Kidney epithelial cell (primary cell): ENCODE measurements at regions not wholly inside any gene's neighbourhood (a gene's known extent, or its start where the extent isn't known, plus 50 kb on each side); places are given as distances from the start of the nearest gene placed in this dataset.

ENCODE experiments used
- DNase-seq: peaks from one replicate; pipeline ENCODE4 v3.0.0-alpha.2; 2010; ENCODE audit warnings: low read depth
- H3K27me3 ChIP-seq: 2 replicates; pipeline ENCODE4 v1.6.0; 2011; ENCODE audit warnings: low read length; ENCODE audit not compliant: control insufficient read depth, insufficient read depth
- H3K36me3 ChIP-seq: 2 replicates; pipeline ENCODE4 v1.5.1; 2011; ENCODE audit warnings: low read length; ENCODE audit not compliant: control insufficient read depth, insufficient read depth
- H3K4me3 ChIP-seq: 2 replicates; pipeline ENCODE4 v1.5.1; 2011; ENCODE audit warnings: low read depth, mild to moderate bottlenecking, control low read depth, low read length
- CTCF ChIP-seq: IDR thresholded peaks from 2 replicates; pipeline ENCODE4 v1.5.1; 2011; ENCODE audit warnings: mild to moderate bottlenecking, moderate library complexity, low read length, control low read depth, inconsistent platforms; ENCODE audit not compliant: insufficient read depth, poor library complexity, severe bottlenecking

GRCh38 chr16:61323456-61323855, 712.8 kb downstream of the CDH8 start:
- no peak for DNase-seq
- TF ChIP-seq CTCF = no peak
- H3K36me3 ChIP-seq = no peaks in the 10 kb centered on the region
- H3K4me3 ChIP-seq = no peak overlapping the region
- no peaks in the 10 kb centered on the region for H3K27me3 ChIP-seq

- no peak overlapping the region for H3K4me3 ChIP-seq
- no peak for DNase-seq
- TF ChIP-seq CTCF = no peak
- no peaks in the 10 kb centered on the region for H3K27me3 ChIP-seq
- no peaks in the 10 kb centered on the region for H3K36me3 ChIP-seq
These were observed 715.4 kb downstream of the CDH8 start for GRCh38 chr16:61320791-61321190.

DNA sequence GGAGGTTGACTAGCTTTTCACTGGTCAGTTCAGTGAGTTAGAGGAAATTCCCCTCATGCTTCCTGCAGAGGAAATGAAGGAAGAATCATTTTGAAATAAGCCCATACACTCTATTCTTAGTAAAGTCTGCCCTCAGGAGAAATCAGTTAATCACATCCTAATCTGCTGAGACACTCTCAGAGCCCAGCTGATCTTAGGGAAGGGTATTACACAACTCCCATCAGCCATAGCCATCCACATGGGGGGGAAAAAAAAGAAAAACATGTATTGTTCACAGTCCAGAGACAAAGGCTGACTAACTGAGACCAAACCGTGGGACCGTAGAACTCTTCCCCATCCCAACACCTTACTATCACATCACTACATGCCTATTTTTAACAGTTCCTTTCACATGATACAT, 722.3 kb downstream of the CDH8 start:
- H3K27me3 ChIP-seq = no peaks in the 10 kb centered on the region
- no peak for TF ChIP-seq CTCF
- no peaks in the 10 kb centered on the region for H3K36me3 ChIP-seq
- H3K4me3 ChIP-seq = no peak overlapping the region
- DNase-seq = no peak

GRCh38 chr16:61309386-61309785, 726.9 kb downstream of the CDH8 start:
- Histone ChIP-seq H3K27me3 (no peaks in the 10 kb centered on the region), H3K36me3 (no peaks in the 10 kb centered on the region), H3K4me3 (no peak overlapping the region)
- no peak for DNase-seq
- no peak for TF ChIP-seq CTCF

DNA sequence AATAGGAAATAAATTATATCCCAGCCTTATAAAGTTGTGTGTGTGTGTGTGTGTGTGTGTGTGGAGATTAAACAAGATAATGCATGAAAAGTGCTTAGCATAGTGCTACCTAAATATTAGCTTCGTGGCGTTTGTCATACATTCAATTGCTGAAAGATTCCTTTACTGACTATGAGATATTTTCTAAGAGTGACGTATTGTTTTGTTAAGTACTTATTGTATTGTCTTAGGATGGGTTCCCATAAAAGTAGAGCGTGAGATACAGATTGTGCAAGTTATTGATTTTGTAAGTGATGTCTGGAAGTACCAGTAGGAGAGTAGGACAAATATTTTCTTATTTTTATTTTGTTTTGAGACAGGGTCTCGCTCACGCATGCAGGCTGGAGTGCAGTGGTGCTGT, 730.0 kb downstream of the CDH8 start:
- no peaks in the 10 kb centered on the region for H3K36me3 ChIP-seq
- DNase-seq = no peak
- H3K4me3 ChIP-seq = no peak overlapping the region
- no peak for TF ChIP-seq CTCF
- H3K27me3 ChIP-seq = no peaks in the 10 kb centered on the region

DNA sequence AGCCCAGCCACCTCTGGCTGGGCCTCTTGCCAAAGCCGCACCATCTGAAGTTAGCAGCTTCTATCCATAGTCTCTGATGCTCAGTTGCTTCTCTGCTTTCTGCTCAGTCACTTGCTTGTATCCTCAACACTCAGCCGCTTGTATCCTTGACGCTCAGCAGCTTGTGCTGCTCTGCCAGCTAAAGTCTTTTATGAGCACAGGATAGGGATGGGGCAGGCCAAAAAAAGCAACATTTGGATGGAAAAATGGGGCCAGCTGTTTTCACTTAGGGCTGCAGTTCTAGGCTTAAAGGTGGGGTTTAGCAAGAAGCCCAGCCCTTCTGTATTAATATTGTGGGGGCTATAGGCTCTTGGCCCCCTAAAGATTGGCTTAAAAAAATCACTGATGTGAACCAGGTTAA, 739.4 kb downstream of the CDH8 start:
- no peak for DNase-seq
- no peak overlapping the region for H3K4me3 ChIP-seq
- no peaks in the 10 kb centered on the region for H3K36me3 ChIP-seq
- TF ChIP-seq CTCF = no peak
- H3K27me3 ChIP-seq = no peaks in the 10 kb centered on the region
